NCI-H524 treated with DMSO at 0.1 percent for 48 hours (cell line): ENCODE measurements at regions not wholly inside any gene's neighbourhood (a gene's known extent, or its start where the extent isn't known, plus 50 kb on each side); places are given as distances from the start of the nearest gene placed in this dataset.

Experiments used
- DNase-seq: peaks from one replicate; lab custom pipeline; 2025; lab: John Stamatoyannopoulos, UW

DNA sequence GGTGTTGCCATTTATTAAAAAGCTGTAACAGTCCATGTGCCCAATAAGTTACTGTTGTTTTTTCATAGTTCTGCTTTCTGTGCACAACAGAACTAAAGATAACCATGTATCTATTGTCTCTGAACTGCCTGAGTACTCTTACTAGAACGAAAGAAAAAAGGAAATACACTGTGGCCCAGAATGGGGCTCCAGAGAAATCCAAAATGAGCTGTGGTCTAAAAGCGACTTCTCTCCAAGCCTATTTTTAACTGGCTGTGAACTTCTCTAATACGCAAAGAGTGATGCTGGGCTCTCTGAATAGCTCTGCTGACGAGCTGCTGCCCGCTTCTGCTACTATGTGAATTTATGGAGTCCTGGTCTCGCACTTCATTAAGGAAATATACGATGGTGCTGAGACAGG is 56.2 kb upstream of the LPP start:
- no peak for DNase-seq

DNA sequence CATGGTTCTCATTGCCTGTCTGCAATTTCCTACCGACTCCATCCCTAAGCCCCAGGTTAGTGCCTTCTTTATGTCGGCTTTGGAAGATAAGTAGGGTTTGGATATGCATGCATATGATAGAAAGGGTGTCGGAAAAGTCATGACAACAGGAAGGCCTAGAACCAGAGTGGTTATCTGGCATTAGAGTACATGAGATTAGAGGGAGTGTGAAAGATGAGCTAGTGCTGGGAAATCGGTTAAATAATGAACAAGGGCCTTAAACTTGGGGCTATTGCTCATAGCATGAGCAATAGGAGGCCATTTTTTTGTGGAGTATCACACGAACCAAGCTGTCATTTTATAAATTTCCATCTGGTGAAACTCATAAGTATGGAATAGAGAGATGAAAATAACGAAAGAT is 54.0 kb upstream of the LPP start:
- no peak for DNase-seq

GRCh38 chr3:188102861-188103547 is 51.0 kb upstream of the LPP start:
- DNase-seq = no peak

- no peak for DNase-seq
Measured at GRCh38 chr3:188104050-188104449, 49.9 kb upstream of the LPP start.
